ENCODE measurements at regions not wholly inside any gene's neighbourhood (a gene's known extent, or its start where the extent isn't known, plus 50 kb on each side); places are given as distances from the start of the nearest gene placed in this dataset.
A peak's percentile ranks its signal among the peaks of the same experiment; 100 is the strongest.

GRCh38 chr18:77374446-77374805 lies 124.8 kb downstream of the GALR1 start:
- H3K4ac ChIP-seq (ENCODE audit: low read length) = no peak overlapping the region
- H2AFZ ChIP-seq (ENCODE audit: low read length) = peak overlapping the region; percentile 40
- H2BK120ac ChIP-seq (ENCODE audit: low read depth, low read length) = no peak overlapping the region
- H4K8ac ChIP-seq (ENCODE audit: low read depth, low read length) = no peak overlapping the region
- no peak overlapping the region for H3K9ac ChIP-seq (ENCODE audit: low read depth, low read length, poor library complexity)
- H3K14ac ChIP-seq (ENCODE audit: low read length) = no peak overlapping the region
- H2BK15ac ChIP-seq (ENCODE audit: low read length) = no peak overlapping the region
- no peak for DNase-seq (ENCODE audit: low spot score)
- no peak overlapping the region for H3K27ac ChIP-seq (replicated peaks; ENCODE audit: low read length)
- H3K36me3 ChIP-seq (replicated peaks in 1 of 2; ENCODE audit: control insufficient read depth in 2 of 2, insufficient read depth in 2 of 2, low read length in 2 of 2) = peaks cover 0 to 2% of the 10 kb centered on the region in 2 donors
- WGBS, 2 donors (ENCODE audit: extremely low coverage in 2 of 2, insufficient read length in 2 of 2, insufficient replicate concordance in 1 of 2) = no CpG with 5 or more reads among the region's 10 CpGs
- no peak overlapping the region for H2BK12ac ChIP-seq (ENCODE audit: low read length)
- H3K4me3 ChIP-seq (ENCODE audit: low read length in 2 of 2) = no peak overlapping the region
- no peaks in the 10 kb centered on the region for H3K4me1 ChIP-seq (ENCODE audit: control insufficient read depth in 2 of 2, insufficient read depth in 1 of 2, low read depth in 1 of 2, low read length in 2 of 2)
- H3K79me1 ChIP-seq (ENCODE audit: low read depth, low read length) = no peaks in the 10 kb centered on the region
- no peak overlapping the region for H4K91ac ChIP-seq (ENCODE audit: low read depth, low read length, poor library complexity)
- H3K18ac ChIP-seq (ENCODE audit: low read length) = no peak overlapping the region
- H3K27me3 ChIP-seq (ENCODE audit: control insufficient read depth in 3 of 3, insufficient read depth in 3 of 3, low read depth in 1 of 3, low read length in 3 of 3) = peaks cover 0 to 1% (median 0%) of the 10 kb centered on the region in 3 experiments
- no peak overlapping the region for H3K23ac ChIP-seq (ENCODE audit: low read depth, low read length, poor library complexity)
- H2AK5ac ChIP-seq (ENCODE audit: low read depth, low read length) = no peak overlapping the region
- H3K9me3 ChIP-seq (replicated peaks in 1 of 2; ENCODE audit: control insufficient read depth in 2 of 2, insufficient read depth in 1 of 2, low read depth in 1 of 2, low read length in 2 of 2) = peaks cover 0 to 4% of the 10 kb centered on the region in 2 donors
- H2BK5ac ChIP-seq (ENCODE audit: low read length) = no peak overlapping the region
- H3K4me2 ChIP-seq (ENCODE audit: insufficient read depth, low read length, poor library complexity, severe bottlenecking) = no peak overlapping the region

- no peaks in the 10 kb centered on the region for H3K9me3 ChIP-seq (replicated peaks in 1 of 2; ENCODE audit: control insufficient read depth in 2 of 2, insufficient read depth in 1 of 2, low read depth in 1 of 2, low read length in 2 of 2)
- DNase-seq (ENCODE audit: low spot score) = no peak
- no CpG with 5 or more reads among the region's 29 CpGs for WGBS, 2 donors (ENCODE audit: extremely low coverage in 2 of 2, insufficient read length in 2 of 2, insufficient replicate concordance in 1 of 2)
- no peak overlapping the region for H3K27ac ChIP-seq (replicated peaks; ENCODE audit: low read length)
- H3K4me1 ChIP-seq (ENCODE audit: control insufficient read depth in 2 of 2, insufficient read depth in 1 of 2, low read depth in 1 of 2, low read length in 2 of 2) = no peaks in the 10 kb centered on the region
- H3K18ac ChIP-seq (ENCODE audit: low read length) = no peak overlapping the region
- no peak overlapping the region for H2BK15ac ChIP-seq (ENCODE audit: low read length)
- H2BK5ac ChIP-seq (ENCODE audit: low read length) = no peak overlapping the region
- H2AK5ac ChIP-seq (ENCODE audit: low read depth, low read length) = no peak overlapping the region
- no peak overlapping the region for H3K4ac ChIP-seq (ENCODE audit: low read length)
- no peak overlapping the region for H3K4me2 ChIP-seq (ENCODE audit: insufficient read depth, low read length, poor library complexity, severe bottlenecking)
- peaks cover 0 to 2% (median 0%) of the 10 kb centered on the region in 3 experiments for H3K27me3 ChIP-seq (ENCODE audit: control insufficient read depth in 3 of 3, insufficient read depth in 3 of 3, low read depth in 1 of 3, low read length in 3 of 3)
- no peak overlapping the region for H3K4me3 ChIP-seq (ENCODE audit: low read length in 2 of 2)
- no peak overlapping the region for H2BK120ac ChIP-seq (ENCODE audit: low read depth, low read length)
- H4K91ac ChIP-seq (ENCODE audit: low read depth, low read length, poor library complexity) = no peak overlapping the region
- H3K23ac ChIP-seq (ENCODE audit: low read depth, low read length, poor library complexity) = no peak overlapping the region
- H2BK12ac ChIP-seq (ENCODE audit: low read length) = no peak overlapping the region
- H2AFZ ChIP-seq (ENCODE audit: low read length) = no peak overlapping the region
- H3K14ac ChIP-seq (ENCODE audit: low read length) = no peak overlapping the region
- no peaks in the 10 kb centered on the region for H3K79me1 ChIP-seq (ENCODE audit: low read depth, low read length)
- H3K9ac ChIP-seq (ENCODE audit: low read depth, low read length, poor library complexity) = no peak overlapping the region
- H4K8ac ChIP-seq (ENCODE audit: low read depth, low read length) = no peak overlapping the region
- peaks cover 0 to 2% of the 10 kb centered on the region in 2 donors for H3K36me3 ChIP-seq (replicated peaks in 1 of 2; ENCODE audit: control insufficient read depth in 2 of 2, insufficient read depth in 2 of 2, low read length in 2 of 2)
Measured at GRCh38 chr18:77376043-77376732, 126.5 kb downstream of the GALR1 start.

GRCh38 chr18:77376733-77377094 lies 127.1 kb downstream of the GALR1 start:
- Histone ChIP-seq H3K4me1 (ENCODE audit: control insufficient read depth in 2 of 2, insufficient read depth in 1 of 2, low read depth in 1 of 2, low read length in 2 of 2) (no peaks in the 10 kb centered on the region), H2BK5ac (ENCODE audit: low read length) (no peak overlapping the region), H3K4me2 (ENCODE audit: insufficient read depth, low read length, poor library complexity, severe bottlenecking) (no peak overlapping the region), H4K91ac (ENCODE audit: low read depth, low read length, poor library complexity) (no peak overlapping the region), H4K8ac (ENCODE audit: low read depth, low read length) (no peak overlapping the region), H3K18ac (ENCODE audit: low read length) (no peak overlapping the region), H3K4me3 (ENCODE audit: low read length in 2 of 2) (peak overlapping the region in 1 of 2 donors; percentile 49), H3K79me1 (ENCODE audit: low read depth, low read length) (no peaks in the 10 kb centered on the region), H2BK120ac (ENCODE audit: low read depth, low read length) (no peak overlapping the region), H3K27ac (replicated peaks; ENCODE audit: low read length) (no peak overlapping the region), H3K4ac (ENCODE audit: low read length) (no peak overlapping the region), H3K27me3 (ENCODE audit: control insufficient read depth in 3 of 3, insufficient read depth in 3 of 3, low read depth in 1 of 3, low read length in 3 of 3) (peaks cover 0 to 2% (median 0%) of the 10 kb centered on the region in 3 experiments), H3K14ac (ENCODE audit: low read length) (no peak overlapping the region), H3K9ac (ENCODE audit: low read depth, low read length, poor library complexity) (no peak overlapping the region), H3K9me3 (replicated peaks in 1 of 2; ENCODE audit: control insufficient read depth in 2 of 2, insufficient read depth in 1 of 2, low read depth in 1 of 2, low read length in 2 of 2) (no peaks in the 10 kb centered on the region), H2BK15ac (ENCODE audit: low read length) (no peak overlapping the region), H2BK12ac (ENCODE audit: low read length) (no peak overlapping the region), H2AFZ (ENCODE audit: low read length) (no peak overlapping the region), H3K36me3 (replicated peaks in 1 of 2; ENCODE audit: control insufficient read depth in 2 of 2, insufficient read depth in 2 of 2, low read length in 2 of 2) (peaks cover 0 to 2% of the 10 kb centered on the region in 2 donors), H3K23ac (ENCODE audit: low read depth, low read length, poor library complexity) (no peak overlapping the region), H2AK5ac (ENCODE audit: low read depth, low read length) (no peak overlapping the region)
- DNase-seq (ENCODE audit: low spot score) = no peak
- WGBS, 2 donors (ENCODE audit: extremely low coverage in 2 of 2, insufficient read length in 2 of 2, insufficient replicate concordance in 1 of 2) = no CpG with 5 or more reads among the region's 8 CpGs

GRCh38 chr18:77377813-77378212 lies 128.2 kb downstream of the GALR1 start:
- Histone ChIP-seq H3K9ac (ENCODE audit: low read depth, low read length, poor library complexity) (no peak overlapping the region), H3K23ac (ENCODE audit: low read depth, low read length, poor library complexity) (no peak overlapping the region), H3K4me3 (ENCODE audit: low read length in 2 of 2) (peak overlapping the region in 1 of 2 donors; percentile 8), H3K27ac (replicated peaks; ENCODE audit: low read length) (no peak overlapping the region), H3K4me2 (ENCODE audit: insufficient read depth, low read length, poor library complexity, severe bottlenecking) (no peak overlapping the region), H4K8ac (ENCODE audit: low read depth, low read length) (no peak overlapping the region), H3K79me1 (ENCODE audit: low read depth, low read length) (no peaks in the 10 kb centered on the region), H2AFZ (ENCODE audit: low read length) (no peak overlapping the region), H2BK15ac (ENCODE audit: low read length) (no peak overlapping the region), H2AK5ac (ENCODE audit: low read depth, low read length) (no peak overlapping the region), H3K9me3 (replicated peaks in 1 of 2; ENCODE audit: control insufficient read depth in 2 of 2, insufficient read depth in 1 of 2, low read depth in 1 of 2, low read length in 2 of 2) (no peaks in the 10 kb centered on the region), H3K14ac (ENCODE audit: low read length) (no peak overlapping the region), H3K27me3 (ENCODE audit: control insufficient read depth in 3 of 3, insufficient read depth in 3 of 3, low read depth in 1 of 3, low read length in 3 of 3) (peaks cover 0 to 2% (median 0%) of the 10 kb centered on the region in 3 experiments), H3K4me1 (ENCODE audit: control insufficient read depth in 2 of 2, insufficient read depth in 1 of 2, low read depth in 1 of 2, low read length in 2 of 2) (no peaks in the 10 kb centered on the region), H3K18ac (ENCODE audit: low read length) (no peak overlapping the region), H2BK5ac (ENCODE audit: low read length) (no peak overlapping the region), H3K36me3 (replicated peaks in 1 of 2; ENCODE audit: control insufficient read depth in 2 of 2, insufficient read depth in 2 of 2, low read length in 2 of 2) (peaks cover 0 to 2% of the 10 kb centered on the region in 2 donors), H4K91ac (ENCODE audit: low read depth, low read length, poor library complexity) (no peak overlapping the region), H2BK12ac (ENCODE audit: low read length) (no peak overlapping the region), H2BK120ac (ENCODE audit: low read depth, low read length) (no peak overlapping the region), H3K4ac (ENCODE audit: low read length) (no peak overlapping the region)
- no peak for DNase-seq (ENCODE audit: low spot score)
- WGBS, 2 donors (ENCODE audit: extremely low coverage in 2 of 2, insufficient read length in 2 of 2, insufficient replicate concordance in 1 of 2) = no CpG with 5 or more reads among the region's 6 CpGs

All from neuronal stem cell (in vitro differentiated cells).